ENCODE measurements at regions not wholly inside any gene's neighbourhood (a gene's known extent, or its start where the extent isn't known, plus 50 kb on each side); places are given as distances from the start of the nearest gene placed in this dataset.
"Not testable (repeated sequence)": the region's sequence is repeated elsewhere in the genome, so short reads cannot be mapped to it uniquely, and the experiment has no call there.

DNA sequence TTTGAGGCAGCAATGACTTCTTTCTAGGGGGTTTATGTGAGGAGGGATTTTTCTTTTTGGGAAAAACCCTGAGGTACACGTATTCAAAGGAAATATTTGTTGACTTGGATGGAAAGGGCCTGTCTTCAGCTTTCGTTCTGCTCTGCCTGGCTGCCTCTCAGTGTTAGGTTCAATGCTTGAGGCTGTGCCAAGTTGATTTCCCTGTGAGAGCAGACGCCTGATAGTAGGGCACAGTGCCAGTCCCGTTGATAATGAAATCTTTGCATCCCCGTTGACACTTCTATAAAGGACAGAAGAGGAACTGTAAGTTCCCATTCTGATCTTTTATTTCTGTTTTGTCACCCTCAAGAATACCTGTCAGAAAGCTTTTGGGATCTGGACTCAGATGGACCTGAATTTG lies 191.1 kb downstream of the NPIPA7 start:
- not testable (repeated sequence) for H3K9me3 ChIP-seq (ENCODE audit: insufficient read depth, low read depth, low read length); H3K4me1 ChIP-seq (ENCODE audit: insufficient read depth, low read length); H3K27me3 ChIP-seq (ENCODE audit: insufficient read depth, low read length); H3K9ac ChIP-seq (ENCODE audit: low read depth, low read length); H3K4me3 ChIP-seq (ENCODE audit: low read length); H3K27ac ChIP-seq (ENCODE audit: low read length); H3K36me3 ChIP-seq (ENCODE audit: insufficient read depth, low read depth, low read length)

DNA sequence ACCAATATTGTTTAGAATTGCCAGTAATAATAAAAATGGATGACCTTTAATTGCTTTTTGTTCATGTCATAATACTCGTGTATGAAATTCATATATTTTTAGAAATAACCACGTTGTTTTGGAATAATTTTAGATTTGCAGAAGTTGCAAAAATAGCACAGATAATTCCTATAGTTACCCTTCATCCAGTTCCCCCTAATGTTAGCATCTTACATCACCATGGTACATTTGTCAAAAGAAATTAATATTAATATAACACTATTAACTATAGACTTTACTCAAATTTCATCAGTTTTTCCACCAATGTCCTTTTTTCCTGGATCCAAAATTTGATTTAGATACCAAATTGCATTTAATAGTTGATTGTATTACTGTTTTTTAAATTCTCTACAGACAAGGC lies 191.9 kb downstream of the NPIPA7 start:
- not testable (repeated sequence) for H3K27me3 ChIP-seq (ENCODE audit: insufficient read depth, low read length); H3K4me3 ChIP-seq (ENCODE audit: low read length); H3K9me3 ChIP-seq (ENCODE audit: insufficient read depth, low read depth, low read length); H3K9ac ChIP-seq (ENCODE audit: low read depth, low read length); H3K36me3 ChIP-seq (ENCODE audit: insufficient read depth, low read depth, low read length); H3K27ac ChIP-seq (ENCODE audit: low read length); H3K4me1 ChIP-seq (ENCODE audit: insufficient read depth, low read length)

DNA sequence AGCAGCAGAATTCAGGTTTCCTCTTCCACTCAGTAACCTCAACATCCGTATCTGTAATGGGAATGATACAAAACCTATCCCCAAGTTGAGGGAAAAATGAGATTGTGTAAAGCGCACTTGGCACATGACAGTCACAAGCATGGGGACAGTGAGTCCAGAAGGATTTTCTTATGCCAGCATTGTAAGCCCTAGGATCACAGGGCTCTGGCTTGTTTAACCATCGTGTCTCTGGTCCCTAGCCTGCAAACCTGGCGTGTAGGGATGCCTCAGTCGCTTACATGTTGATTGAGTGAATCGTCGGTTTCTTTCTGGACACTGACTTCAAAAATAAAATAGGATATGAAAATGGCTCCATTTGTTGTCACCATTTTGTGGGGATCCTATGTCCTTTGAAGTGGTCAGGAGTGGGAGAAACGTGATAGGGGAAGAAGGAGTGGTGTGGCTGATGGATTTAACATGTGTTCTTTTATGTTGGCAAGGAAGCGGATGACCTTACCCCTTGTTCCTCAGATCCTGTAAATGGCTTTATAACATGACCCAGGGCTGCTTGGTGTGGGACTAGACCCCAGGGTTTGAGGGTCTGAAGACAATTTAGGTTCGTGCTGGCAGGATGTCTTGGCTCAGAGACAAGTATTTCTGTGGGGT lies 193.3 kb downstream of the NPIPA7 start:
- H3K36me3 ChIP-seq (ENCODE audit: insufficient read depth, low read depth, low read length); H3K4me1 ChIP-seq (ENCODE audit: insufficient read depth, low read length); H3K27ac ChIP-seq (ENCODE audit: low read length); H3K27me3 ChIP-seq (ENCODE audit: insufficient read depth, low read length); H3K9ac ChIP-seq (ENCODE audit: low read depth, low read length); H3K9me3 ChIP-seq (ENCODE audit: insufficient read depth, low read depth, low read length); H3K4me3 ChIP-seq (ENCODE audit: low read length): not testable (repeated sequence)

DNA sequence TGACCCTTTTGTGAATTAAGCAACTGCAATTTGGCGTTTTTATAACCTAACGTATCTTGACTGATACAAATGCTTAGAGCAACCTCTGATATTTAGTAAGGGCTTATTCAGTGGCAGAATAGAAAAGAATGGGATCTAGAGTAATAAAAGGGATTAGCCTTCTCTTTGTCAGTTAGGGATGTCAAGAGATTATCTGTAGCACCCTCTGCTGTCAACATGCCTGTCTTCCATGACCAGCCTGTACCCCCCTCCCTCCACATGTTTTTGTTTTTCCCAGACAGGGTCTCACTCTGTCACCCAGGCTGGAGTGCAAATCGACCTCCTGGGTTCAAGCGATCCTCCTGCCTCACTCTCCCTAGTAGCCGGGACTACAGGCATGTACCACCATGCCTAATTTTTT lies 198.1 kb downstream of the NPIPA7 start:
- H3K4me1 ChIP-seq (ENCODE audit: insufficient read depth, low read length); H3K9ac ChIP-seq (ENCODE audit: low read depth, low read length); H3K36me3 ChIP-seq (ENCODE audit: insufficient read depth, low read depth, low read length); H3K27ac ChIP-seq (ENCODE audit: low read length); H3K4me3 ChIP-seq (ENCODE audit: low read length); H3K27me3 ChIP-seq (ENCODE audit: insufficient read depth, low read length); H3K9me3 ChIP-seq (ENCODE audit: insufficient read depth, low read depth, low read length): not testable (repeated sequence)

DNA sequence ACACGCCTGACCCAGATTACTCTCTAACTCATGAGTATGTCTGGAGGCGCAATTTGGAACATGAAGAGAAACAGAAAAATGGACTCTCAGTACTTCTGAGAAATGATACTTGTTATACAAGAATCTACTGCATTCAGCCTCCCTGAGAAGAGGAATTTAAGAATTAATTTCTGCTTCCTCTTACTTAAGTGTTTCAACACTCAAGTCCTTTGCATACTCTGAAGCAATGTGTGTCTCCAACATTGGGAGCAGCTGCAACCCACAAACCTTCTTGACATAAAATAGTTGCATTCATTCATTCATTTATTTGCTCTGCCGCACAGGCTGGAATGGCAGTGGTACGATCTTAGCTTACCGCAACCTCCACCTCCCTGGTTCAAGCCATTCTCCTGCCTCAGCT lies 199.8 kb downstream of the NPIPA7 start:
- Histone ChIP-seq H3K36me3 (ENCODE audit: insufficient read depth, low read depth, low read length) (no peaks in the 10 kb centered on the region), H3K9ac (ENCODE audit: low read depth, low read length) (no peak overlapping the region), H3K27ac (ENCODE audit: low read length) (no peak overlapping the region), H3K4me1 (ENCODE audit: insufficient read depth, low read length) (no peaks in the 10 kb centered on the region), H3K9me3 (ENCODE audit: insufficient read depth, low read depth, low read length) (no peaks in the 10 kb centered on the region), H3K4me3 (ENCODE audit: low read length) (no peak overlapping the region), H3K27me3 (ENCODE audit: insufficient read depth, low read length) (no peaks in the 10 kb centered on the region)

DNA sequence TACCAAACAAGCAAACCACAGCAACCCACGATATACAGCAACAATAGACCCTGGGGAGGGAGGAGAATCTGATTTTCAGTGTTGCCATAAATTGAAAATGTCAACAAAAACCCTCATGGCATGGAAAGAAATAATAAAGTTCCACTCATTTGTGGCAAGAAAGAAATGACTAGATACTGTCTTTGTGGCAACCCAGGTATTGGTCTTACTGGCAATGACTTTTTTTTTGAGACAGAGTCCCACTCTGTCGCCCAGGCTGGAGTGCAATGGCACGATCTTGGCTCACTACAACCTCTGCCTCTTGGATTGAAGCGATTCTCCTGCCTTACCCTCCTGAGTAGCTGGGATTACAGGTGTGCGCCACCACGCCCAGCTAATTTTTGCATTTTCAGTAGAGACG lies 204.0 kb downstream of the NPIPA7 start:
- not testable (repeated sequence) for H3K27ac ChIP-seq (ENCODE audit: low read length); H3K9me3 ChIP-seq (ENCODE audit: insufficient read depth, low read depth, low read length)

DNA sequence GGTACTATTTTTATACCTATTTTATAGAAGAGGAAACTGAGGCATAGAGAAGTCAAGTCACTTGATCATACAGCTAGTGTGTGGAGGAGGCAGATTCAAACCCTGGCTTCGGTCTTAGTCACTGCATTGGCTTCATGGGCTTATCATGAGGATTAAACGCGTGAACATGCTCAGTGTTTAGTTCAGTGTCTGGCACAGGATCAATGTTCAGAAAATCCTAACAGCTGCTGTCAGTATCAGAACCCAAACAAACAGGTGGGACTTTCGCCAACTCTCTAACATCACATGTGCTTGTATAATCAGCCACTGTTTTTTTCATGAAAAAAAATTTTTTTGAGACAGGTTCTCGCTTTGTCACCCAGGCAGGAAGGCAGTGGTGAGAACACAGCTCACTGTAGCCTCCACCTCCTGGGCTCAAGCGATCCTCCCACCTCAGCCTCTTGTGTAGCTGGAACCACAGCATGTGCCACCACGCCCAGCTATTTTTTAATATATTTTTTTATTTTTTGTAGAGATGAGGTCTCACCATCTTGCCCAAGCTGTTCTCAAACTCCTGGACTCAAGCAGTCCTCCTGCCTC lies 207.2 kb downstream of the NPIPA7 start:
- not testable (repeated sequence) for H3K27ac ChIP-seq (ENCODE audit: low read length); H3K9ac ChIP-seq (ENCODE audit: low read depth, low read length); H3K36me3 ChIP-seq (ENCODE audit: insufficient read depth, low read depth, low read length); H3K4me1 ChIP-seq (ENCODE audit: insufficient read depth, low read length); H3K27me3 ChIP-seq (ENCODE audit: insufficient read depth, low read length); H3K4me3 ChIP-seq (ENCODE audit: low read length); H3K9me3 ChIP-seq (ENCODE audit: insufficient read depth, low read depth, low read length)

More for the DNA sequence above, 204.0 kb downstream of the NPIPA7 start:
- not testable (repeated sequence) for H3K27me3 ChIP-seq (ENCODE audit: insufficient read depth, low read length); H3K4me1 ChIP-seq (ENCODE audit: insufficient read depth, low read length); H3K9ac ChIP-seq (ENCODE audit: low read depth, low read length); H3K4me3 ChIP-seq (ENCODE audit: low read length); H3K36me3 ChIP-seq (ENCODE audit: insufficient read depth, low read depth, low read length)

DNA sequence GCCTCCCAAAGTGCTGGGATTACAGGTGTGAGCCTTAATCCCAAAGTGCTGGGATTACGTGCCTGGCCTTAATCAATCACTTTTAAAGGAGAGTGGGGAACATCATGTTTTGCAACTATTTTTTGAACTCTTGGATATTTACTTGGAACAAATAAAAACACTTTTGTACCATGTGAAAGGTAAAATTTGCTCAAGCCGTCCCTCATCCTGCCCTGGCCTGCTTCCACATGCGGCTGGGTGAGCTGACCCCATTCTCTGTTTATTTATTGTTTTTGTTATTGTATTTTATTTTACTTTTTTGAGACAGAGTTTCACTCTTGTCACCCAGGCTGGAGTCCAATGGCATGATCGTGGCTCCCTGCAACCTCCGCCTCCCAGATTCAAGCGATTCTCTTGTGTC lies 208.0 kb downstream of the NPIPA7 start:
- not testable (repeated sequence) for H3K36me3 ChIP-seq (ENCODE audit: insufficient read depth, low read depth, low read length); H3K9ac ChIP-seq (ENCODE audit: low read depth, low read length); H3K27me3 ChIP-seq (ENCODE audit: insufficient read depth, low read length); H3K4me3 ChIP-seq (ENCODE audit: low read length); H3K9me3 ChIP-seq (ENCODE audit: insufficient read depth, low read depth, low read length); H3K27ac ChIP-seq (ENCODE audit: low read length); H3K4me1 ChIP-seq (ENCODE audit: insufficient read depth, low read length)

DNA sequence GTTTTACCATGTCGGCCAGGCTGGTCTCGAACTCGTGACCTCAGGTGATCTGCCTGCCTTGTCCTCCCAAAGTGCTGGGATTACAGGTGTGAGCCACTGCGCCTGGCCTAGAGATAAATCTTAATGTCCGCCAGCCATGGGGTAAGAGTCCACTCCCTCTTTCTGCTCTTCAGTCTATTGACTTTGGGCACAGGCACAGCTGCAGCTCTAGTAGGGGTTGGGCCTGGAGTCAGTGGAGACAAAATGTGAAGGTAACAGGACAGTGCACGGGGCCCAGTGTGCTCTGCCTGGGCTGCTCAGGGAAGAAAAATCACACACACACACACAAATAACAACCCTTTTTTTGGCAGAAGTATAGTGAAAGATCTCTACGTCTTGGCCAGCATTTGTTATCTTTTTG lies 209.5 kb downstream of the NPIPA7 start:
- H3K36me3 ChIP-seq (ENCODE audit: insufficient read depth, low read depth, low read length); H3K4me3 ChIP-seq (ENCODE audit: low read length); H3K27ac ChIP-seq (ENCODE audit: low read length); H3K9ac ChIP-seq (ENCODE audit: low read depth, low read length); H3K4me1 ChIP-seq (ENCODE audit: insufficient read depth, low read length); H3K9me3 ChIP-seq (ENCODE audit: insufficient read depth, low read depth, low read length); H3K27me3 ChIP-seq (ENCODE audit: insufficient read depth, low read length): not testable (repeated sequence)

DNA sequence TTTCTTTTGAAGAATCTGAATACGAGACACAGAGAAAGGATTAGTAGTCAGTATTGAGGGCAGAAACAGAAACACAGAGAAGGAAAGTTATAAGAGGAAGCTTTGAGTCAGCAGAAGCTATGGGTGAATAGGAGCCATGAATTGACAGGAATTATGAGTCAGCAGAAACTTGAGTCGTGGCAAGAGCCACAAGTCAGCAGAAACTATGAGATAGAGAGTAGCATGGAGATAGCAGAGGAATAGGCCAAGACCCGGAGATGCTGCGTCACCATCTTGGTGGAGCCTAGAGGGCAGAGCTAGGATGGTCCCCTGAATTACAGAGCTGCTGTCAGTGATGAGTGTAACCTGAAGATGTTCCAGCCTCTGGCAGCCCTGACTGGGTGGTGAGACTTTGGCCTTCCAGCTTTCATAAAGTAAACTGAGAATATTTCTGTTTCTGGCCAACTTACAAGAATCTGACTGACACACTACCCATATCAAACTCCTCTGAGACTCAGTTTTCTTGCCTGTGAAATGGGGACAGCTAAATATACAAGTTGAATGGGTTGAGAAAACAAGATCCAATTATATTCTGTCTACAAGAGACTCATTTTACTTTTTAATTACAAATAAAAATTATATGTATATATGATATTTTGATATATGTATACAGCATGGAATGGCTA lies 211.8 kb downstream of the NPIPA7 start:
- not testable (repeated sequence) for H3K27ac ChIP-seq (ENCODE audit: low read length); H3K4me3 ChIP-seq (ENCODE audit: low read length); H3K9me3 ChIP-seq (ENCODE audit: insufficient read depth, low read depth, low read length); H3K36me3 ChIP-seq (ENCODE audit: insufficient read depth, low read depth, low read length); H3K4me1 ChIP-seq (ENCODE audit: insufficient read depth, low read length); H3K9ac ChIP-seq (ENCODE audit: low read depth, low read length); H3K27me3 ChIP-seq (ENCODE audit: insufficient read depth, low read length)

DNA sequence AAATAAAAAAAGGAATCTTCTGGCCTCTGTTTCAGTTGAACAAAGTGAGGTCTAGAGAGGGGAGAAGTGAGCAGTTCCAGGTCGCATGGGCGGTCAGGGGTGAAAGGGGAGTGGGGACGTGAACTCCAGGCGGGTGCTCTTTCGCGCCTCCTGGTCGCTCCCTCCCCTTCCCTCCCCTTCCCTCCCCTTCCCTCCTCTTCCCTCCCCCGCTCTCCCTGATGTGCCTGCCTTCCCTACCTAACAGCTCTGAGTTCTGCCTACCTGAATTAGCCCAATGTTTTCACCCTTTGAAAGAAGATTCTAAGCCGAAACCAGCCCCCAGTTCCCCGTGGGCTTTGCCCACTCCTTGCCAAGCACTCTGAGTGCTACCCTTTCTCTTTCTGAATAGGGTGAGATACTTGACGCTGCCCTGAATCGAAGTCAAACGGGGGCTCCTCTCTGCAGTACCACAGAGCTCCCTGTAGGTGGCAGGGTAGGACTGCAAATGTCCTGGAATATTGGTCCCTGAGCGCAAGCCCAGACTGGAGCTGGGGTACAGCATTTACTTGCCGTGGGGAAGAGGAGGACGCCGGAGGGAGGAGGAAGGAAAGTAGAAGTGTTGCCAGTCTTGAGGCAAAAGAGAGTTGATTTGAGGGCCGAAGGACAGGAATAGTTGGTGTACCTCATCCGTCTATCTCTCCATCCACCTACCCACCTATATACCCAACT lies 214.4 kb downstream of the NPIPA7 start:
- not testable (repeated sequence) for H3K27me3 ChIP-seq (ENCODE audit: insufficient read depth, low read length); H3K9ac ChIP-seq (ENCODE audit: low read depth, low read length); H3K4me1 ChIP-seq (ENCODE audit: insufficient read depth, low read length); H3K27ac ChIP-seq (ENCODE audit: low read length); H3K9me3 ChIP-seq (ENCODE audit: insufficient read depth, low read depth, low read length); H3K36me3 ChIP-seq (ENCODE audit: insufficient read depth, low read depth, low read length)
- H3K4me3 ChIP-seq (ENCODE audit: low read length) = peak overlapping the region; percentile 58; the same call in 1 of the 2 replicates

DNA sequence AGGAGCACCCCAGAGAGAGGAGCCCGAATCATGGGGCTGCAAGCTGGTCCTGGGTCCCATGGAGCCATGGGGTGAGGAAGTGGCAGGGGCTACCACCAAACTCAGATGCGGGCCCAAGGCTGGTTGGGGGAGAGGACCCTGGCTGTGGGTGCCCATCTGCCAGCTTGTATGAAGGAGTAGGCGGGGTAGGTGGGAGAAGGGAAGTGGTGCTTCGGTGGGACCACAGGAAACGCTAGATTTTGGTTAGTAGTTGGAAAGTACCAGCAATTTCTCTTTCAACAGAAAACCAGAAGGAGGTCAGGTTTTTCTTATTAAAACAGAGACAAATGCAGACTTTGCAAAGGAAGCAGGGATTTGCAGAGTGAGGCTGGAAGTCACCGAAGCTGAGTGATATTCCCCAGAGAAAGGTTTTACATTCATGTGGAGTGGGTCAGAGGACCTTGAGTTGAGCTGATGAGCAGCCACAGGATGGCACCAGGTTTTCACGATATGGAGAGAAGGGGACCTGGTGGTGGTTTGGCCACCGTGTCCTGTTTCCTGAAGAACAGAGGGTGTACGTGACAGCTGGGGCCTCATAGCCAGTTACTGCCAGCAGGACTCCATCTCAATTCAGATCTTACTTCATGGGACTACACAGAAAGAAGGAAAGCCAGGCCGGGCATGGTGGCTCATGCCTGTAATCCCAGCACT lies 216.2 kb downstream of the NPIPA7 start:
- H3K27me3 ChIP-seq (ENCODE audit: insufficient read depth, low read length); H3K9me3 ChIP-seq (ENCODE audit: insufficient read depth, low read depth, low read length); H3K27ac ChIP-seq (ENCODE audit: low read length); H3K4me1 ChIP-seq (ENCODE audit: insufficient read depth, low read length); H3K9ac ChIP-seq (ENCODE audit: low read depth, low read length); H3K36me3 ChIP-seq (ENCODE audit: insufficient read depth, low read depth, low read length); H3K4me3 ChIP-seq (ENCODE audit: low read length): not testable (repeated sequence)

Data from iPS-20b (cell line).